Neuron (in vitro differentiated cells): ENCODE measurements at regions not wholly inside any gene's neighbourhood (a gene's known extent, or its start where the extent isn't known, plus 50 kb on each side); places are given as distances from the start of the nearest gene placed in this dataset.
"Not testable (repeated sequence)": the region's sequence is repeated elsewhere in the genome, so short reads cannot be mapped to it uniquely, and the experiment has no call there.

Source experiments
- H2AFZ ChIP-seq: one replicate; pipeline ENCODE4 v1.6.1; 2013; ENCODE audit warnings: low read depth, mild to moderate bottlenecking, inconsistent platforms, low read length, moderate library complexity
- H3K27me3 ChIP-seq: one replicate; pipeline ENCODE4 v1.6.1; 2013; ENCODE audit warnings: low read length; ENCODE audit not compliant: insufficient read depth
- H3K36me3 ChIP-seq: one replicate; pipeline ENCODE4 v1.6.1; 2013; ENCODE audit warnings: low read length; ENCODE audit not compliant: insufficient read depth
- H3K4me1 ChIP-seq: one replicate; pipeline ENCODE4 v1.6.1; 2013; ENCODE audit warnings: low read length; ENCODE audit not compliant: insufficient read depth
- H3K4me3 ChIP-seq: 2 replicates; pipeline ENCODE4 v1.5.1; 2013; ENCODE audit warnings: mild to moderate bottlenecking, low read length, moderate library complexity
- H3K9me3 ChIP-seq: one replicate; pipeline ENCODE4 v1.6.1; 2013; ENCODE audit warnings: low read length

DNA sequence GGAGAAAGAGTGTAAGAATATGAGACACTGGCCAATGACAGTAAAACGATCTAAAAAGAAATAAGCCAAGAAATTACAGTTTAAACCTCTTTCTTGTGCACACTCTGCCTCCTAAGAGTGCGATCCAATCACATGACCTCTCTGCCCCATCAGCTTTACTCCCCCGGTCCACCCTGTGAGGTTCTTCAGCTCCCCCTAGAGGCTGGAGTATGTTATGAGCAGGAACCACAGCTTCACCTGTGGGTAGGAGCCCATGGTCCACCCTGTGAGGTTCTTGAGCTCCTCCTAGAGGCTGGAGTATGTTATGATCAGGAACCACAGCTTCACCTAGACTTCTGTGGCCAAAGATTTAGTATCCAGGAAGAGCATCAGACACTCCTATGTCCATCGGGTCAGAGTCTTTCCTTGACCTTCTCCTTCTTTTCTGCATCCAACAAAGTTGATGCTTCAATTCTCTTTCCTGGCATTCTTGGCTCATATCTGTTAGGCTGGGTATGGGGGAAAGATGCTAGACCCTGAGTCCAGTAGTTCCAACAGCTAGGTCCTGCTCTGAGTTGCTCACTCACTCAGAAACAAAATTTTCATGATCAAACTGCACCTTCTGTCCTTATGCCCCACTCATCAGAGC lies 164.0 kb downstream of the MINAR1 start:
- H3K36me3 ChIP-seq: no peaks in the 10 kb centered on the region
- peaks cover 11% of the 10 kb centered on the region for H3K27me3 ChIP-seq
- no peaks in the 10 kb centered on the region for H3K9me3 ChIP-seq
- no peak overlapping the region for H3K4me3 ChIP-seq
- no peaks in the 10 kb centered on the region for H3K4me1 ChIP-seq
- no peak overlapping the region for H2AFZ ChIP-seq

DNA sequence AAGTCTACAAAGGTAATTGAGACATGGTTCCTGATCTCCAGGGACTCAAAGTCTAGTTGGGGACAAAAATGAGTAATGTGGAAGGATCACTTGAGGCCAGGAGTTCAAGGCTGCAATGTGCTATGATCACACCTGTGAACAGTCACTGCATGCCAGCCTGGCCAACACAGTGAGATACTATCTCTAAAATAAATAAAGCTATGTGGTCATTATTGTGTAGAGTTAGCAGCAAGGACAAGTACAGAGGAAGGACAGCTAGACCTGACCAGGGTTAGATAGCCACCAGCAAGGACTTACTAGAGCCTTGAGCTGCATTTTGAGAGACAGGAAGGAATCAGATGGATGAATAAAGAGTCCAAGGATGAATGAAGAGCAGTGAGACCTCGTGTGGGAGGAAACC lies 166.5 kb downstream of the MINAR1 start:
- Histone ChIP-seq H2AFZ (no peak overlapping the region), H3K4me3 (no peak overlapping the region), H3K36me3 (no peaks in the 10 kb centered on the region), H3K4me1 (no peaks in the 10 kb centered on the region), H3K9me3 (no peaks in the 10 kb centered on the region), H3K27me3 (no peaks in the 10 kb centered on the region)

DNA sequence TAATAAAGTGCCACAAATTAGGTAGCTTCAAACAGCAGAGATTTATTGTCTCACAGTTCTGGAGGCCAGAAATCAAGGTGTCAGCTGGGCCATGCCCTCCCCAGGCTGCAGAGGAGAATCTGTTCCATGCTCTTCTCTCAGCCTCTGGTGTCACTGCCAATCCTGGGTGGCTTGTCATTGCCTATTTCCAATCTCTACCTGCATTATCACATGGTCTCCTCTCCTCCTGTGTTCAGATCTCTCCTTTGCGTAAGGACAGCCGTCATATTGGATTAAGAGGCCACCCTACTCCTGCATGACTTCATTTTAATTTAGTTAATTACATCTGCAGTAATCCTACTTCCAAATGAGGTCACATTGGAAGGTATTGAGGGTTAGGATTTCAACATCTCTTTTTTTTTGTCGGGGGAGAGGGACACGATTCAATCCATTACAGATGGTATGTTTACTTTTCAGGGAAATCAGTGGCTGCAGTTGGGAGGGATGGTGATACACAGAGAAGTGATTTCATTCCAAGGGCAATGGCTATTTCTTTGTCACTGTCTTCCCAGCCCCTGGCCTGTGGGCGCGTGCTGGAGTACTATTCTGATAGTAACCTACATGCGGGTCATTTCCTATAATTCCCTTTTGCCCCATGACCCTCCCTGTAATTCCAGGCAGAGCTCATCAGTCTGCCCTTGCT lies 169.4 kb downstream of the MINAR1 start:
- H3K36me3 ChIP-seq: no peaks in the 10 kb centered on the region
- H3K4me3 ChIP-seq: no peak overlapping the region
- H3K4me1 ChIP-seq: no peaks in the 10 kb centered on the region
- no peaks in the 10 kb centered on the region for H3K9me3 ChIP-seq
- no peaks in the 10 kb centered on the region for H3K27me3 ChIP-seq
- no peak overlapping the region for H2AFZ ChIP-seq

DNA sequence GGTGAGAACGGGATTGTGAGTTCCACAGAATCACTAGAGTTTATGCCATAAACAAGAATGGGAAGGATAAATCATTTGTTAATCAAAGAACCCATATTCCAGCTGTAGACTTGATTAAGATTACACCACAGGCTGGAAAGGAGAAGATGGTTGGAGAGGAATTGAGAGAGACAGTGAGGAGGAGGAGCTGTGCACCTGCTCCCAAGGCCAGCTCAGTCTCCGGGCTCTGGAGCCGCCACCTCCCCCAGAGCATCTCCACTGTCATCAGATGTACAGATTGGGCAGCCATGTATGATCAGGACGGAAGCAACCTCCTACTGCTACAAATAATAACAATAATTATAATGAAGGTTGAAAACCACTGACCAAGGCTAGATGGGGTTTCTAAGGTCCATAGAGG lies 170.0 kb downstream of the MINAR1 start:
- no peaks in the 10 kb centered on the region for H3K9me3 ChIP-seq
- H2AFZ ChIP-seq: no peak overlapping the region
- H3K27me3 ChIP-seq: no peaks in the 10 kb centered on the region
- no peaks in the 10 kb centered on the region for H3K36me3 ChIP-seq
- no peak overlapping the region for H3K4me3 ChIP-seq
- H3K4me1 ChIP-seq: no peaks in the 10 kb centered on the region

DNA sequence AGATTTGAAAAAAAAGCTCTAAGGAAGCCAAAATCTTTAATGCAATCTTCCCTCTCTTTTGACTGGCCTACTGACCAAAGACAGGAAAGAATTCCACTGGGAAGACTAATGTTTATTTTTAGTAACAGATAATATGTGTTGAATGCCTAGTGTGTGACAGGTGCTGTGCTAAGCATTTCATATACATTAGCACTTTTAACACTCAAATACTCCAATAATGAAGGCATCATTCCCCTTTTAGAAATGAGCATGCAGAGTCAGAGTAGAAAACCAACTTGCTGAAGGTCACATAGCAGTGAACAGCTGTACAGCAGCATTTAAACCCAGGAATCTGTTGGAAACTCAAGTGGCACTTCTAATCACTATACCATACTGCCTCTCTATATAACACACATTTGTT lies 170.6 kb downstream of the MINAR1 start:
- no peaks in the 10 kb centered on the region for H3K27me3 ChIP-seq
- no peaks in the 10 kb centered on the region for H3K9me3 ChIP-seq
- no peaks in the 10 kb centered on the region for H3K4me1 ChIP-seq
- no peaks in the 10 kb centered on the region for H3K36me3 ChIP-seq
- H2AFZ ChIP-seq: no peak overlapping the region
- H3K4me3 ChIP-seq: no peak overlapping the region

DNA sequence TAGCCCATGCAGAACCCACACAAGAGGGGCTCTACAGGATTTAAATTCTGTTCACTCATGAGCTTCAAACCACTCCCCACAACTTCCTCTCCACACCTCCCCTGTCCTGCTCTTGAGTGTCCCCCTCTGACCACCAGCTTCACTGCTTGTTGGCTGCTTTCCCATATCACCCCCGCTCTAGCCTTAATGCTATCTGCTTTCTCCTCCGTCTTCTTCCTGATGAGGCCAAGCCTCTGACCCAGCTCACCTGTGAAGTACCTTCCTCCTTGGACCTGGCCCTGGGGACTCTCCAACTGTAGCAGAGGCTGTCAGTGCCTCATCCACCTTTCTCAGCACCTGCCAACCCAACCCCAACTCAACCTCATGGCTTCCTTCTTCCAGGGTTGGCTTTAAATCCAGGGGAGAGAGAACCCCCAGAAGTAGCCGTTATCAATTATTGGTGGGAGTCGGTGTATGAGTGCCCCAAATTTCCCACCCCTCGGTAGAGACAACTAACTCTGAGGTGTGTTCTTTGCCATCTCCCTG lies 174.8 kb downstream of the MINAR1 start:
- no peaks in the 10 kb centered on the region for H3K9me3 ChIP-seq
- H3K36me3 ChIP-seq: no peaks in the 10 kb centered on the region
- no peaks in the 10 kb centered on the region for H3K27me3 ChIP-seq
- H2AFZ ChIP-seq: no peak overlapping the region
- no peak overlapping the region for H3K4me3 ChIP-seq
- H3K4me1 ChIP-seq: no peaks in the 10 kb centered on the region

DNA sequence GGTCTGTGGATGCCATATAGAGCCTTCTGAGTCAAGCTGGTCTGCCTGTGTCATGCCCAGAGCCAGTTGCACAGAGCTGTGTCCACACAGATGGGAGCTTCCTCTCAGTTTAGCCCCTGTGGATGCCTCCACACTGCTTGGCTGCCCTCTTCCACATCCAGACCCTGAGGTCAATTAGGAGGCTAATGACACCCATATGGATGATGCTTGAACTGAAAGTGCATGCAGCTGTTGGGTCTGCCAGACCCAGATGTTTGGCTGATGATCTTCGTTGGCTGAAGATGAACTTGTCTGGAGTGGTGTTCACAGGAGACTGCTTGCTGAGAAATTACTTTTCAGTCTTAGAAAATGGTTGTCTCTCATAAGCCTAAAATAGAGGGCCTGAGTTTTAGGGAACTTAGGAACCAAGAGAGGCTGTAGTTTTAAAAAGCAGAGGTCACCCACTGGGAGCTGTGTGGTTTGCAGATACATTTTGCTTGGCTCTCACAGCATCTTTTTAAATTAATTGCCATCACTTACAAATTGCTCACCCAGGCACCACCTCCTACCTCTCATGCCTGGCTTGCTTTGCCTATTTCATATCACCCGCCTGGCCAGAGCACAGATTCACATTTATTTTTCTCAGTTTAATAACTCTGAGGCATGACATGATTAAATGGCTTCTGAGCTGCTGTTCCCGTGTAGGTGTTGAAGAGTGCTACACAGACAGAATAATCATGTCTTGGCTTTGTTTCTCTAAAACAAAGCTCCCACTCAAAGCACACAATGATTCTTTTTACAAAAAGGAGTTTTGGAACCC lies 176.1 kb downstream of the MINAR1 start:
- H3K36me3 ChIP-seq: no peaks in the 10 kb centered on the region
- no peak overlapping the region for H3K4me3 ChIP-seq
- H3K9me3 ChIP-seq: no peaks in the 10 kb centered on the region
- H2AFZ ChIP-seq: no peak overlapping the region
- H3K4me1 ChIP-seq: no peaks in the 10 kb centered on the region
- H3K27me3 ChIP-seq: no peaks in the 10 kb centered on the region

DNA sequence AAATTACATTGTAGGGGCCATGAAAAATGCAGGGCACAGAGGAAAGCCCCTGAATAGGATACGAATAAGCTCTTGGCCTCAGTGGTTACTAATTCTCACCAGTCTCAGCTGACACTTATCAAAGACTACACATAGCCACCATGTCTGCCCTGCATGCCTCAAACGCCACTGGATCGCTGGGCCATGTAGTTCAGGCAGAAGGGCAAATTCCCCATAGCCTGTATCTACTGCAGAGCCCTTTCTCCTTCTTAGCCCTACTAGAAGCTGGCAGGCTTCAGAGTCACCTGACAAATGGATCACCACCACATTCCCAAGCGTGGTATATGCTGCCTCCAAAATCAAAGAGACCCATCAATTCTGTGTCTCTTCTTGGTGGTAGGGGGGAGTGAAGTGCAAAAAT lies 177.4 kb downstream of the MINAR1 start:
- H3K27me3 ChIP-seq: no peaks in the 10 kb centered on the region
- H3K4me3 ChIP-seq: no peak overlapping the region
- no peaks in the 10 kb centered on the region for H3K4me1 ChIP-seq
- no peaks in the 10 kb centered on the region for H3K9me3 ChIP-seq
- no peak overlapping the region for H2AFZ ChIP-seq
- no peaks in the 10 kb centered on the region for H3K36me3 ChIP-seq

DNA sequence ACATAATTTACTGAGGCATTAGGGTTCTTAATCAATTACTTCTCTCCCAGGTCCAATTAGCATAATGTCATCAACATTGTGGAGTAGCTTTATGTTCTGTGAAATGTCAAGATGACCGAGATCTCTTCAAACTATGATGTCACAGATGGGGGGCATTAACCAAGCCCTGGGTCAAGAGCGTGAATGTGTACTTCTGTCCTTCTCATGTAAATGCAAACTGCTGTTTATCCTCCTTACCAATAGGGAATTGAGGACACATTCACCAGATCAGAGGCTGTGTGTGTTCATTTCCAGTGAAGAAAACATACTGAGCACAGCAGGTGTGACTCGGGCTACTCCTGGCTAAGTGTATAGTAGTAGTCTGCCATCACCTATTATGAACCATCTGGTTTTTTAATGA lies 177.9 kb downstream of the MINAR1 start:
- H3K27me3 ChIP-seq: no peaks in the 10 kb centered on the region

DNA sequence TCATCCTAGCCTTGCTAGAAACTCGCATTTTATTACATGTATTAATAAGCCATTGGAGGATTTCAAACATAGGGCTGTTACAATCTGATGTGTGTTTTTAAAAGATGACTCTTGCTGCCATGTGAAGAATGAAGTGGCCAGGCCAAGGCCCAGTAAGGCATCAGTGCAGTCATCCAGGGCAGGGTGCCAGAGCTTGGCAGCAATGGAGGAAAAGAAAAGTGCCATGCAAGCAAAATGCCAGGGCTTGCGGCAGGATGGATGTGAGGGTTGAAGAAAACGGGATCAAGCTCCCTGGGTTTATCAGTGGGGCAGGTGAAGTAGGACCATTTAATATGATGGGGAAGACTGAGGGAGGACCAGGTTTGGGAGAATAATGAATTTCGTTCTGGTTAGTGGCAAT lies 183.6 kb downstream of the MINAR1 start:
- no peaks in the 10 kb centered on the region for H3K9me3 ChIP-seq
- H2AFZ ChIP-seq: no peak overlapping the region
- no peak overlapping the region for H3K4me3 ChIP-seq
- no peaks in the 10 kb centered on the region for H3K27me3 ChIP-seq
- H3K36me3 ChIP-seq: no peaks in the 10 kb centered on the region
- no peaks in the 10 kb centered on the region for H3K4me1 ChIP-seq

More for the DNA sequence above, 177.9 kb downstream of the MINAR1 start:
- no peak overlapping the region for H2AFZ ChIP-seq
- no peaks in the 10 kb centered on the region for H3K9me3 ChIP-seq
- H3K4me1 ChIP-seq: no peaks in the 10 kb centered on the region
- H3K36me3 ChIP-seq: no peaks in the 10 kb centered on the region
- no peak overlapping the region for H3K4me3 ChIP-seq

DNA sequence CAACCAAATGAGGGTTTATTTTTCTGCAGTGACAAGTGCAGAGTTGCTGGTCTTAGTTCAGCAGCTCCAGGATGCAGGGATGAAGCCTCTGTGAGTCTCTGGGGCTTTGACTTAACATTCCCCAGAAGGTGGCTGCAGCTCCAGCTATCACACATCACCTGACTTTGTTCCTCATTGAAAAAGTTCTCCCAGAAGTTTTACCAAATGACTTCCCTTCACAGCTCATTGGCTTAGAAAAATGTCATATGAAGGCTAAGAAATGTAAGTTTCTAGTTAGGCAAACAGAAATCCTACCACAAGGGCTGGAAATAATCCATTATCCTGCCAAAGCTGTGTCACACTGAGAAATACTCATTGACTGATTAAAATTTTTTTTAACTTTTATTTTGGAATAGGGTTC lies 184.9 kb downstream of the MINAR1 start:
- H3K4me3 ChIP-seq: no peak overlapping the region
- H3K4me1 ChIP-seq: no peaks in the 10 kb centered on the region
- H3K36me3 ChIP-seq: no peaks in the 10 kb centered on the region
- H3K9me3 ChIP-seq: no peaks in the 10 kb centered on the region
- H2AFZ ChIP-seq: no peak overlapping the region
- H3K27me3 ChIP-seq: no peaks in the 10 kb centered on the region

DNA sequence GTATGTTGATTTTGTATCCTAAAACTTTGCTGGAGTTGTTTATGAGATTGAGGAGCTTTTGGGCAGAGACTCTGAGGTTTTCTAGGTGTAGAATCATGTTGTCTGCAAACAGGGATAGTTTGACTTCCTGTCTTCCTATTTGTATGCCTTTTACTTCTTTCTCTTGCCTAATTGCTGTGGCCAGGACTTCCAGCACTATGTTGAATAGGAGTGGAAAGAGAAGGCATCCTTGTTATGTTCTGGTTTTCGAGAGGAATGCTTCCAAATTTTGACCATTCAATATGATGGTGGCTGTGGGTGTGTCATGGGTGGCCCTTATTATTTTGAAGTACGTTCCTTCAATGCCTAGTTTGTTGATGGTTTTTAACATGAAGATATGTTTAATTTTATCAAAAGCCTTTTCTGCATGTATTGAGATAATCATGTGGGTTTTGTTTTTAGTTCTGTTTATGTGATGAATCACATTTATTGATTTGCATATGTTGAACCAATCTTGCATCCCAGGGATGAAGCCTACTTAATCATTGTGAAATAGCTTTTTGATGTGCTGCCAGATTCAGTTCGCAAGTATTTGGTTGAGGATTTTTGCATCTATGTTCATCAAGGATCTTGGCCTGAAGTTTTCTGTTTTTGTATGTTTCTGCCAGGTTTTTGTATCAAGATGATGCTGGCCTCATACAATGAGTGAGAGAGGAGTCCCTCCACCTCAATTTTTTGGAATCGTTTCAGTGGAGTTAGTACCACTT lies 188.1 kb downstream of the MINAR1 start:
- no peaks in the 10 kb centered on the region for H3K36me3 ChIP-seq
- H3K4me3 ChIP-seq: no peak overlapping the region
- no peak overlapping the region for H2AFZ ChIP-seq
- H3K27me3 ChIP-seq: no peaks in the 10 kb centered on the region
- no peaks in the 10 kb centered on the region for H3K9me3 ChIP-seq
- H3K4me1 ChIP-seq: no peaks in the 10 kb centered on the region

DNA sequence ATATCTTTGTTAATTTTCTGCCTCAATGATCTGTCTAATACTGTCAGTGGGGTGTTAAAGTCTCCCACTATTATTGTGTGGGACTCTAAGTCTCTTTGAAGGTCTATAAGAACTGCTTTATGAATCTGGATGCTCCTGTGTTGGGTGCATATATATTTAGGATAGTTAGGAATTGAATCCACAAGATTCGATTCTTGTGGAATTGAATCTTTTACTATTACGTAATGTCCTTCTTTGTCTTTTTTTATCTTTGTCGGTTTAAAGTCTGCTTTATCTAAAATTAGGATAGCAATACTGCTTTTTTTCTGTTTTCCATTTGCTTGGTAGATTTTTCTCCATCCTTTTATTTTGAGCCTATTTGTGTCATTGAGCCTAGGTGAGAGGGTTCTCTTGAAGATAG lies 189.7 kb downstream of the MINAR1 start:
- not testable (repeated sequence) for H3K36me3 ChIP-seq, H3K4me3 ChIP-seq, H2AFZ ChIP-seq, H3K4me1 ChIP-seq, H3K9me3 ChIP-seq, H3K27me3 ChIP-seq
